NCI-H748 (cell line): ENCODE measurements at regions not wholly inside any gene's neighbourhood (a gene's known extent, or its start where the extent isn't known, plus 50 kb on each side); places are given as distances from the start of the nearest gene placed in this dataset.

Experiments
- DNase-seq: peaks from one replicate; lab custom pipeline; 2025; ENCODE audit not compliant: unreplicated experiment; lab: John Stamatoyannopoulos, UW

DNA sequence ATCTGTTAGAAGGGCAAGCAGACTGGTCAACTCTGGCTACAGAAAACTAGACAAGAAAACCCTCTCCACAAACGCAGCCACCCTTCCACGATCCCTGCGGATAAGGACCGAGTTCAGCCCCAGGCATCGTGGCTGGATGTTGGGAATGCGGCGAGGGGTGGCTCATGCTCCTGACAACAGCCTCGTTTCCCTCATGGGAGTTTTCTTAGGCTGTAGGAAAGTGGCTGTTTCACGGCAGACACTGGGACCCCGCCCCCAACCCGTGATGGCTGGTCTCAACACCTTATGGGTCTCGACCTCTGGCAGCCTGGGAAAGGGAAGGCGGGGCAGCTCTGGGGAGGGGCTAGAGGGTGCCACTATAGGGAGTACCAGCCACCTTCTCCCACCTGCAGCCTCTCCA lies 123.3 kb downstream of the RFLNA start:
- no peak for DNase-seq

DNA sequence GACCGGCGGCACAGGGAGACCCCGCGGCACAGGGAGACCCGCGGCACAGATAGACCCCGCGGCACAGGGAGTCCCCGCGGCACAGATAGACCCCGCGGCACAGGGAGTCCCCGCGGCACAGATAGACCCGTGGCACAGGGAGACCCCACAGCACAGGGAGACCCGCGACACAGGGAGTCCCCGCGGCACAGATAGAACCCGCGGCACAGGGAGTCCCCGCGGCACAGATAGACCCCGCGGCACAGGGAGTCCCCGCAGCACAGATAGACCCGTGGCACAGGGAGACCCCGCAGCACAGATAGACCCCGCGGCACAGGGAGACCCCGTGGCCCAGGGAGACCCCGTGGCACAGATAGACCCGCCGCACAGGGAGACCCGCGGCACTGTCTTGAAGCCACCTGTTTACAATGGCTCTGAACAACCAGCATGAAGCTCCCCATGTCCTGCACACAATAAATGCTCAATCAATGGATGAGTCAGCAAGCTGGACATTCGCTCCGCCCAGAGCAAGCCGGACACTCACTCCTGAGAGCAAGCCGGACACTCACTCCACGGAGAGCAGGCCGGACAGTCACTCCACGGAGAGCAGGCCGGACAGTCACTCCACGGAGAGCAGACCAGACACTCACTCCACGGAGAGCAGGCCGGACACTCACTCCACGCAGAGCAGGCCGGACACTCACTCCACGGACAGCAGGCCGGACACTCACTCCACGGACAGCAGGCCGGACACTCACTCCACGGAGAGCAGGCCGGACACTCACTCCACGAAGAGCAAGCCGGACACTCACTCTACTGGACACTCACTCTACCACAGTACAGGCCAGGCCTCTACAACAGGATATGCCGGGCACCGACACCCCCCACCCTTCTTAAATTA lies 121.9 kb downstream of the RFLNA start:
- DNase-seq: no peak

- DNase-seq: no peak
Observed at GRCh38 chr12:124415064-124415463, 120.2 kb downstream of the RFLNA start.

- no peak for DNase-seq
Observed at GRCh38 chr12:124413915-124414314, 119.0 kb downstream of the RFLNA start.

GRCh38 chr12:124413401-124413800 lies 118.5 kb downstream of the RFLNA start:
- DNase-seq: no peak

DNA sequence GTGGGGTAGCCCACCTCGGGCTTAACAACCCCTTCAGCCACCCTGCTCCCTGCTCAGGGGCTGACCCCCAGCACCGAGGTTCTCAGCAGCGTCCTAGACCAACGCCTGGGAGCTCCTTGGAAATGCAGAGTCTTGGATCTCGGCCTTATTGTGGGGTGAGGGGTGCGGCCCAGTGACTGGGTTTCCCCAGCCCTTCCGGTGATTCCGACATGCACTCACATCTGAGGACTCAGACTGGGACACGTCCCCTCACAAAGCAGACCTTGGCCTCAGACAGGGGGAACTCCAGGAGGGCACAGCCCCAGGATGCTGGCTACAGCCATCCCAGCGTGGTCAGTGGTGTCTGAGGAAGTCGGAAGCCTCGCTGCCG lies 117.7 kb downstream of the RFLNA start:
- DNase-seq: no peak

GRCh38 chr12:124411953-124412645 lies 117.2 kb downstream of the RFLNA start:
- DNase-seq: no peak

DNA sequence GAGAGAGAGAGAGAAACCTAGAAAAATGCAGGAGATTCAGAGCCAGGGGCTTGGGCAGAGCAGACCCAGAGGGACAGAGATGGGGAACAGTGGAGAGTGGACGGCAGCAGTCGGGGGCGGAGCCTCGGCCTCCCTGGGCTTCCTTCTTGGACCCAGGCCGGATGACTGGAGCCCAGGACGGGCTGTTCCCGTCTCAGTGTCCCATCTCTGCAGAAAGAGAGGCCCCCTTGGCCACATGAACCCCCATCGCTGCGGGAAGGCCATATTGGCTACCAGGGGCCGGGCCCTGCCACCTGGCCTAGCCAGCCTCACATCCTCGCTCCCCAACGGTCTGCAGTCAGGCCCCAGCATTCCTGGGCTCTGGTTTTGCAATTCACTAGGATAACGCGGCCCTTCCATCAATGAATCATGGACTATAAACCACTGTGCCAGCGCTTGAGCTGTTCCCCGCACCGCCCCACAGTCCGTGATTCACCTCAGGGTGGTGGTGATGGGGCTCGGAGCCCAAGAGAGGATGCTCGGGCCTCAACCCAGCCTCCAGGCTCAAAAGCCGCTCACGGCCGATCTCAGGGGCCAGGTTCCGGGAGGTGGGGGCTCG lies 116.5 kb downstream of the RFLNA start:
- DNase-seq: no peak

DNA sequence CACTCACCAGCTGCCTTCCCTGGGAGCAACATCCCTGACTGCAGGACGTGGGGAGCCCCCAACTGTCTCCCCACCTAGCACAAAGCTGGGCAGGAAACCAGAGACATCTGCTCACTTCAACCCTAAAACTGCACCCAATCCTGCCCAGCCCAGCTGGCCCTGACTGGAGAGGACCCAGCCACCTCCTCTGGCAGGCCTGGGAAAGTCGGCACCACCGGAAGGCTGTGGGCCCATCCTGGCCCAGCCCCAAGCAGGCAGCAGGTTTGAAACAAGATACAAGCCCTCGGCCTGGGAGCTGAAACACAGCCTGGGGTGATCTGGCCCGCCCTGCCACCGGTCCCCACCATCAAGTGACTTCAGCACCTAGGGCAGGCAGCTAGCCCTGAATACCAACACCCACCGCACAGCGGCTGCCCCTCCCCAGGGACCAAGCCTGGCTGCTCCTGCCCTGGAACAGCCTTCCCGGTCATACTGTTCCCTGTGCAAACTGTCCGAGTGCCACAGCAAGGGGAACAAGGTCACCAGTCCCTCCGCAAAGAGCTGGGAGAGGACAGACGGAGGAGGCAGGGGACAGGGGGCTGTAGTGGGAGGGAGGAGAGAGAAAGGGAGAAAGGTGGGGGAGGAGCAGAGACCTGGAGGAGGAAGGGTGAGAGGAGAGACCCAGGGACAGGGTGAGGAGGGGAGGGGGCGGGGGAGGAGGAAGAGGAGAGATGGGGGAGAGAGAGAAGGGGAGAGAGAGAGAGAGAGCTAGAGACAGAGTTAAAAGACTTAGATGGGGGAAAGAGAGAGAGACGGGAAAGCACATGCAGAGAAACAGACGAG lies 115.7 kb downstream of the RFLNA start:
- DNase-seq: no peak

- no peak for DNase-seq
Observed at GRCh38 chr12:124408822-124409517, 114.1 kb downstream of the RFLNA start.

- DNase-seq: no peak
Observed at GRCh38 chr12:124407074-124407473, 112.2 kb downstream of the RFLNA start.

GRCh38 chr12:124406043-124406442 lies 111.2 kb downstream of the RFLNA start:
- no peak for DNase-seq

- DNase-seq: no peak
Observed at GRCh38 chr12:124405592-124405991, 110.7 kb downstream of the RFLNA start.

GRCh38 chr12:124405151-124405550 lies 110.3 kb downstream of the RFLNA start:
- DNase-seq: no peak

GRCh38 chr12:124404162-124404784 lies 109.4 kb downstream of the RFLNA start:
- DNase-seq: no peak

- DNase-seq: no peak
Observed at GRCh38 chr12:124403273-124403672, 108.4 kb downstream of the RFLNA start.

GRCh38 chr12:124402248-124403066 lies 107.6 kb downstream of the RFLNA start:
- DNase-seq: no peak

DNA sequence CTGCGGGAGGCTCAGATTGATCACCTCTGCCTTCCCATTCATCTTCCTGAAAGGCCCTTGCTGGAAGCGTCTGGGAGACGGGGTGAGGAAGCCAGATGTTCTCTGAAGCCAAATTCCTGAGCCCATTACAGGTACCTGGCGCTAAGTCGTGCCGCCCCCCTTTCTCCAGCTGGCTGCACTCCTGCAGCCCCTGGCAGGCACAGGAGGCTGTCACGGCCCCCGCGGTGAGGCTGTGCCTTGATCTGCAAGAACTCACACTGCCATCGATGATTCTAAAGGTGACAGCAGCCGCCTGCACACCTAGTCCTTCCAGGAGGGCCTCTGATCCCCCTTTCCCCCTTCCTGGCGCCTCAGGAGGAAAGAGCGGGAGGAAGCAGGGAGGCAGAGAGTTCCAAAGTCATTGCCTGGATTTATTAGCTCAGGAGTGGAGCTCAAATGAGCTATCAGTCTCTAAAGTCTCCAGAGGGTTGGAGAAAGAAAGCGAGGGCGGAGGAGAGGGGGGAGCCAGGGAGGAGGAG lies 106.9 kb downstream of the RFLNA start:
- no peak for DNase-seq

DNA sequence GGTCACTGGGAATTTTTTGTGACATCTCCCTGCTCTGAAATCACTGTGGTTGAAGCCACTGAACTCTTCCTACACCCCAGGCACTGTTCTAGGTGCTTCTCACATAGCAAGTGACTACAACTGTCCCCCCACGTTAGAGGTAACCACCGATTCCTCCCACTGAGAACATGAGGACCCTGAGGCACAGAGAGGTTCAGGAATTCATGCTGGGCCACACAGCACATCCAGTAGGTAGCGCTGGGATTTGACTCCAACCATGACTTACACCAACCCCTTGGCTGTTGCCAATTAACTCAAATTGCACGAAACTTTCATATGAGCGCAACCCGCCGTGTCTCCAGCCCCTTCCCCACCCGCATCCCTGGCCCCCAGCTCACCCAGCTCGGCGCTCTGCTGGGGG lies 105.2 kb downstream of the RFLNA start:
- DNase-seq: no peak
